ENCODE measurements at regions not wholly inside any gene's neighbourhood (a gene's known extent, or its start where the extent isn't known, plus 50 kb on each side); places are given as distances from the start of the nearest gene placed in this dataset.
A peak's percentile ranks its signal among the peaks of the same experiment; 100 is the strongest.

DNA sequence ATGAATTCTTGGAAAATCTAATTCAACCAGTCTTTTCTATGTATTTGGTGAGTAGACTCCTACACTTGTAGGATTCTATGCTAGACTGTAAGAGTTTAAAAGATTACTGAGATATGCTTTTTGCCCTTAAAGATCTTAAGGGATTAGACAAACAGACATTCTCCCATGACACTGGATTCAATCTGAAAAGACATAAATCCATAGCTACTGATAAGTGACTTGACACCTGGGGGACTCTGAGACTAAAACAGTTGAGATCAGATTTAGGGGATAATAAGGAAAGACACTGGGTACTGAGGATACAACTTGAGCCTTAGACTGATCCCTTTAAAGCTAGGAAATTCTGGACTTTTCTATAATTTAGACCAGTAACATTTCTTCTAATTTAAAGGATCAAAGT lies 1233.4 kb downstream of the XPNPEP1 start:
- Histone ChIP-seq H3K9me3 (no peaks in the 10 kb centered on the region), H3K4me3 (no peak overlapping the region), H3K27ac (no peak overlapping the region), H3K36me3 (no peaks in the 10 kb centered on the region), H3K4me1 (no peaks in the 10 kb centered on the region), H3K27me3 (no peaks in the 10 kb centered on the region)
- DNase-seq (no peak), ATAC-seq (no peak)
- intact Hi-C loops (cut with DNase I) = no loop called here
- TF ChIP-seq, protein P1, sequence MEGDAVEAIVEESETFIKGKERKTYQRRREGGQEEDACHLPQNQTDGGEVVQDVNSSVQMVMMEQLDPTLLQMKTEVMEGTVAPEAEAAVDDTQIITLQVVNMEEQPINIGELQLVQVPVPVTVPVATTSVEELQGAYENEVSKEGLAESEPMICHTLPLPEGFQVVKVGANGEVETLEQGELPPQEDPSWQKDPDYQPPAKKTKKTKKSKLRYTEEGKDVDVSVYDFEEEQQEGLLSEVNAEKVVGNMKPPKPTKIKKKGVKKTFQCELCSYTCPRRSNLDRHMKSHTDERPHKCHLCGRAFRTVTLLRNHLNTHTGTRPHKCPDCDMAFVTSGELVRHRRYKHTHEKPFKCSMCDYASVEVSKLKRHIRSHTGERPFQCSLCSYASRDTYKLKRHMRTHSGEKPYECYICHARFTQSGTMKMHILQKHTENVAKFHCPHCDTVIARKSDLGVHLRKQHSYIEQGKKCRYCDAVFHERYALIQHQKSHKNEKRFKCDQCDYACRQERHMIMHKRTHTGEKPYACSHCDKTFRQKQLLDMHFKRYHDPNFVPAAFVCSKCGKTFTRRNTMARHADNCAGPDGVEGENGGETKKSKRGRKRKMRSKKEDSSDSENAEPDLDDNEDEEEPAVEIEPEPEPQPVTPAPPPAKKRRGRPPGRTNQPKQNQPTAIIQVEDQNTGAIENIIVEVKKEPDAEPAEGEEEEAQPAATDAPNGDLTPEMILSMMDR (IDR thresholded peaks at IDR 0.05) = no peak
- TF ChIP-seq POLR2A (IDR thresholded peaks at IDR 0.05) = no peak

DNA sequence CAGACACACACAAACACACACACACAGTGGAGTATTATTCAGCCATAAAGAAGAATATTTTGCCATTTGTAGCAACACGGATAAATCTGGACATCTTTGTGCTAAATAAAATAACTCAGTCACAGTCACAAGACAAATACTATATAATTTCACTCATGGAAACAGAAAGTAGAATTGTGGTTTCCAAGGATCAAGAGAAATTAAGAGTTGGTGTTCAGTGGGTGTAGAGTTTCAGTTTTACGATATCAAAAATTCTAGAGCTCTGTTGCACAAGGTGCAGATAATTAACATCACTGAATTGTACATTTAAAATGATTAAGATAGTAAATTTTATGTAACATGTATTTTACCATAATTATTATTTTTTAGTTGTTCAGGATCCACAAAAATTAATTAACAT lies 1235.0 kb downstream of the XPNPEP1 start:
- no peak for ATAC-seq

DNA sequence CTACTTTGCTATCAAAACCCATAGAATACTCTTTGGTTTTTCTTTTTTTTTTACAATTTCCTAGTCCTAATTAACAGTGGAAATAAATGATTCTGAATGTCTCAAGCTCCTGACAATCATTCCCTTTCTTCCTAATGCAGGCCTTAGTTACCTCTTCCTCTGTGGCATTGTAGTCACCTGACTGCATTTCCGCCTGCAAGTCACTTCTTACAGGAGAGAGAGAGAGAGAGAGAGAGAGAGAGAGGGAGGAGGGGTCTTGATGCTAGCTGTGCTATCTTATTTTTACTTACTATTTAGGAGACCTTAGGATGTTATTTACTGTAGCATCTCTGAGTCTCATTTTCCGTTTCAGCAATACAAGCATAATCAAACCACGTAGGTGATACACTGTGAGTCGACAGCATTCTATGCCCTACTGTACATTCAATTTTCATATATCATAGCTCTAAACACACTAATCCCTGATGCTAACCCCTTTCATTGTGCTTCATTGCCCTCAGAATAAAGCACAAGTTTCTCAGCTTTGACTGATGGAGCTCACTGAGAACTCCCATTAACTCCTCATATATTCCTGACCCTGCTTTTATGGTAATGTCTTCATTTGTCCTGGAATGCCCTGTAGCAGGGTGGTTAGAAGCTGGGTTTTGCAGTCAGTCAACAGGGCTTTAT lies 1237.3 kb downstream of the XPNPEP1 start:
- TF ChIP-seq POLR2A (IDR thresholded peaks at IDR 0.05) = no peak
- TF ChIP-seq, protein P1 (IDR thresholded peaks at IDR 0.05) = no peak
- no peak for DNase-seq
- Histone ChIP-seq H3K27me3 (no peaks in the 10 kb centered on the region), H3K27ac (no peak overlapping the region), H3K36me3 (no peaks in the 10 kb centered on the region), H3K4me1 (no peaks in the 10 kb centered on the region), H3K4me3 (no peak overlapping the region), H3K9me3 (no peaks in the 10 kb centered on the region)
- intact Hi-C loops (cut with DNase I) = no loop called here
- no peak for ATAC-seq
- 80 to 87% (median 84%) methylated on average over 4 of the region's 4 CpGs for WGBS, 4 donors

More for the DNA sequence above, 1235.0 kb downstream of the XPNPEP1 start:
- WGBS, 4 donors = 74 to 92% (median 84%) methylated on average over 2 of the region's 2 CpGs
- DNase-seq = no peak
- Histone ChIP-seq H3K4me3 (no peak overlapping the region), H3K9me3 (no peaks in the 10 kb centered on the region), H3K27me3 (no peaks in the 10 kb centered on the region), H3K27ac (no peak overlapping the region), H3K4me1 (no peaks in the 10 kb centered on the region), H3K36me3 (no peaks in the 10 kb centered on the region)
- TF ChIP-seq POLR2A (IDR thresholded peaks at IDR 0.05) = no peak
- TF ChIP-seq, protein P1 (IDR thresholded peaks at IDR 0.05) = no peak
- intact Hi-C loops (cut with DNase I) = no loop called here

DNA sequence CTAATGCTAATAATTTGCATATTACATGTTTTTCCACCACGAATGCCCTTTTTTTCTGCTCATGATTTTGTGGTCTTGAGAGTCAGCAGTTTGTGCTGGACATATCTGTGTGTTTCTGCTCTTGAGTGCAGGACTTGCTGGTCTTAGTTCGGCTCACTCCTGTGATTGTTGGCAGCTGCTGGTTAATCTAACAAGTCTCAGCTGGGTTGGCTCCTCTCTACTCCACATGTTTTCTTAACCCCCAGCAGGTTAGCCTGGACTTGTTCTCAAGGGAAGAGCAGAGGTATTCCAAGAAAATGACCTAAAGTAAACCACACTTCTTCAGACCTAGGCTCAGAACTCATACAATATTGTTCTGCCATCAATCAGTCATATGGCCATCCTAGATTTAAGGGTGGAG lies 1238.9 kb downstream of the XPNPEP1 start:
- Histone ChIP-seq H3K9me3 (no peaks in the 10 kb centered on the region), H3K27ac (no peak overlapping the region), H3K36me3 (no peaks in the 10 kb centered on the region), H3K4me1 (no peaks in the 10 kb centered on the region), H3K4me3 (no peak overlapping the region), H3K27me3 (no peaks in the 10 kb centered on the region)
- ATAC-seq = no peak
- 23 to 32% (median 30%) methylated on average over 2 of the region's 2 CpGs for WGBS, 4 donors
- TF ChIP-seq, protein P1 (IDR thresholded peaks at IDR 0.05) = no peak
- TF ChIP-seq POLR2A (IDR thresholded peaks at IDR 0.05) = no peak
- DNase-seq = peak in 1 of 5 donors; percentile 17
- intact Hi-C loops (cut with DNase I) = no loop called here

All from heart left ventricle (tissue), 16 donors.